Testis (tissue), 2 donors: ENCODE measurements at regions not wholly inside any gene's neighbourhood (a gene's known extent, or its start where the extent isn't known, plus 50 kb on each side); places are given as distances from the start of the nearest gene placed in this dataset.

Source experiments
- DNase-seq: peaks from one replicate; pipeline ENCODE4 v3.0.0-alpha.2; 2019
- H3K27ac ChIP-seq, 2 donors: fragments of 200-600 bp; sonication (generic); one replicate each; pipeline ENCODE4 v1.5.1; 2019
- H3K27me3 ChIP-seq: fragments of 200-600 bp; sonication (generic); one replicate; pipeline ENCODE4 v1.5.1; 2019
- H3K36me3 ChIP-seq: fragments of 200-600 bp; sonication (generic); one replicate; pipeline ENCODE4 v1.5.1; 2017; ENCODE audit warnings: low read depth; ENCODE audit errors: missing control alignments
- H3K4me1 ChIP-seq: fragments of 200-600 bp; sonication (generic); one replicate; pipeline ENCODE4 v1.5.1; 2019
- H3K4me3 ChIP-seq, 2 donors: fragments of 200-600 bp; sonication (generic); one replicate each; pipeline ENCODE4 v1.5.1; 2017 to 2019
- H3K9me3 ChIP-seq: fragments of 200-600 bp; sonication (generic); one replicate; pipeline ENCODE4 v1.5.1; 2017
- POLR2A ChIP-seq: fragments of 450-650 bp; IDR thresholded peaks from one replicate; pipeline ENCODE4 v1.6.1; 2017; ENCODE audit warnings: antibody characterized with exemption, mild to moderate bottlenecking, moderate library complexity
- WGBS, 2 donors: methylation state at CpG; one replicate each; pipeline ENCODE4 v1.1.5; 2018; 5-methylcytosine and 5-hydroxymethylcytosine counted together
- intact Hi-C: fragments of 100-400 bp; cut with DNase I; formaldehyde crosslinking; loops from one replicate; pipeline ENCODE4 v1.15.1; 2023; ENCODE audit warnings: low total_unique reads
- TF ChIP-seq, protein P1 (sequence below), 3 experiments: fragments of 450-650 bp in 2 of 3; fragments of 200-600 bp in 1 of 3; sonication (generic) in 1 of 3; IDR thresholded peaks; one replicate each; pipeline ENCODE4 v1.5.1; 2016 to 2019; ENCODE audit warnings: antibody characterized with exemption in 3 of 3, mild to moderate bottlenecking in 2 of 3, moderate library complexity in 1 of 3

DNA sequence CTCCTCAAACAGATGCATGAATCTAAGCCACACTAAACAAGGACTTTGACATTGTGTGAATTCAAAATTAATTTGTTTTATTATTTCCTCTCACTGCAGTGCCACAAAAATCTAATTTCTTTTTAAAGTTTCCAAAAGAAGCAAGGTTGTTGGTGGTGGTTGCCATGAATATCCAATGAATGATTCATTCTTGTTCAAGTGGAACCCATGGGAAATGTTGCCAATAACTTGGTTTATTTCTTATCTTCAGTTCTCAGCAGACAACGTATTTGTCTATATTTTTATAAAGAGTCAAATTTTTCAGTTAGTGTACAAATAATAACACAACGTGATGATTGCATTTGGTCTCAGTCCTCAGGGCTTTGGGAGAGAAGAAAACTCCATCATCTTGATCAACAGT is 309.4 kb upstream of the NOCT start:
- Histone ChIP-seq H3K9me3 (no peaks in the 10 kb centered on the region), H3K4me3 (no peak overlapping the region), H3K4me1 (no peaks in the 10 kb centered on the region), H3K27me3 (no peaks in the 10 kb centered on the region), H3K27ac (no peak overlapping the region), H3K36me3 (no peaks in the 10 kb centered on the region)
- 66 to 78% methylated on average over 2 of the region's 2 CpGs for WGBS, 2 donors
- TF ChIP-seq, protein P1, sequence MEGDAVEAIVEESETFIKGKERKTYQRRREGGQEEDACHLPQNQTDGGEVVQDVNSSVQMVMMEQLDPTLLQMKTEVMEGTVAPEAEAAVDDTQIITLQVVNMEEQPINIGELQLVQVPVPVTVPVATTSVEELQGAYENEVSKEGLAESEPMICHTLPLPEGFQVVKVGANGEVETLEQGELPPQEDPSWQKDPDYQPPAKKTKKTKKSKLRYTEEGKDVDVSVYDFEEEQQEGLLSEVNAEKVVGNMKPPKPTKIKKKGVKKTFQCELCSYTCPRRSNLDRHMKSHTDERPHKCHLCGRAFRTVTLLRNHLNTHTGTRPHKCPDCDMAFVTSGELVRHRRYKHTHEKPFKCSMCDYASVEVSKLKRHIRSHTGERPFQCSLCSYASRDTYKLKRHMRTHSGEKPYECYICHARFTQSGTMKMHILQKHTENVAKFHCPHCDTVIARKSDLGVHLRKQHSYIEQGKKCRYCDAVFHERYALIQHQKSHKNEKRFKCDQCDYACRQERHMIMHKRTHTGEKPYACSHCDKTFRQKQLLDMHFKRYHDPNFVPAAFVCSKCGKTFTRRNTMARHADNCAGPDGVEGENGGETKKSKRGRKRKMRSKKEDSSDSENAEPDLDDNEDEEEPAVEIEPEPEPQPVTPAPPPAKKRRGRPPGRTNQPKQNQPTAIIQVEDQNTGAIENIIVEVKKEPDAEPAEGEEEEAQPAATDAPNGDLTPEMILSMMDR (IDR thresholded peaks at IDR 0.05), result no peak
- no peak for TF ChIP-seq POLR2A
- no peak for DNase-seq
- intact Hi-C loops, result no loop called here

DNA sequence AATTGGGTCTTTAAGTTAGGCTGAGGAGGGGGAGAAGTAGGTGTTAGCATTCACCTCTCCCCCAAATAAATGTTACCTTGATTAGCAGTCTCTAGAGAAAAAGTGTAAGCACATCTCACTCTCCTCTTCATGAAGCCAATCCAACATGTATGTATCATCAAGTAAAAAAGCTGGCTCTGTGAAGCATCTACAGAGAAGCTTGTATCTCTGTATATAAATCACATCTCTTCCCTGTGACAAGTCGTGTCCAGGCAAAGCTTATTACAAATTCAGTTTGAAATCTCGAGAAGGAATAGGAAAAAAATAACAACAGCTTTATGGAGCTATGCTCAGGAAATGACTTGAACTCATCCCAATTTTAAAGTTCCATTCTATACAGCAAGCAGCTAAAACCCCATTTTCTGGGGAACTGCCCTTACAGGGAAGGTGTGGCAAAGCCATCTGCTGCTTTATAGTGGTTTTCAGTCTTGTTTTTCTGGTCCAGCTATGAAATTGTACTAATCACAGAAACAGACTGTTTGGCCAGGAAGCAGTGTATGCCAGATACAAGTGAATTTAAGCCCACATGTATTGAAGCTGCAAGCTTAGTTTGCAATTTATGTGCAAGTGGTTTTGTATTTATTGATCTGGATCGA is 313.3 kb upstream of the NOCT start:
- Histone ChIP-seq H3K36me3 (no peaks in the 10 kb centered on the region), H3K27ac (no peak overlapping the region), H3K9me3 (no peaks in the 10 kb centered on the region), H3K27me3 (no peaks in the 10 kb centered on the region), H3K4me3 (no peak overlapping the region), H3K4me1 (no peaks in the 10 kb centered on the region)
- WGBS, 2 donors, result 51 to 53% methylated on average over 3 of the region's 3 CpGs
- DNase-seq, result no peak
- intact Hi-C loops, result no loop called here
- TF ChIP-seq, protein P1 (IDR thresholded peaks at IDR 0.05), result no peak
- TF ChIP-seq POLR2A, result no peak

DNA sequence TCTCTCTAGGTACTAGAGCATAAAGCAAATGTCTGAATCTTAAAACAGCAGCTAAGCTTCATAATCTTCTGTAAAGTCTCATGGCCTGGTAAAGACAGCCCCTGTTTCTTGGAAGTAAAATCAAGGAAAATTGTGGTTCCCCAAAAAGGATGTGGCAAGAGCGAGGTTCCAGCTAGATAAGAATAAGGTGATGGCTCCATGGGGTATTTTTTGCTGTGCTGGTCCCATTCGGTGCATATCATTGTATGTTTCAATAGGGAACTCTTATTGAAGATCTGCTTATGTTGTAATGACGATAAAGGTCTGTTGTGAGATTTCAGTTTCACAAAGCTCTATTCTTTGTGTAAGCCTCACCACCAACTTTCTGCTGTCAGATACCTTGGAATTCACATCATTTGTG is 316.9 kb upstream of the NOCT start:
- WGBS, 2 donors, result 63 to 93% methylated on average over 3 of the region's 3 CpGs
- no peak overlapping the region for H3K27ac ChIP-seq
- H3K4me3 ChIP-seq, result no peak overlapping the region
- intact Hi-C loops, result no loop called here
- no peak for DNase-seq
- no peaks in the 10 kb centered on the region for H3K9me3 ChIP-seq
- TF ChIP-seq, protein P1 (IDR thresholded peaks at IDR 0.05), result no peak
- TF ChIP-seq POLR2A, result no peak
- no peaks in the 10 kb centered on the region for H3K4me1 ChIP-seq
- no peaks in the 10 kb centered on the region for H3K36me3 ChIP-seq
- H3K27me3 ChIP-seq, result no peaks in the 10 kb centered on the region

DNA sequence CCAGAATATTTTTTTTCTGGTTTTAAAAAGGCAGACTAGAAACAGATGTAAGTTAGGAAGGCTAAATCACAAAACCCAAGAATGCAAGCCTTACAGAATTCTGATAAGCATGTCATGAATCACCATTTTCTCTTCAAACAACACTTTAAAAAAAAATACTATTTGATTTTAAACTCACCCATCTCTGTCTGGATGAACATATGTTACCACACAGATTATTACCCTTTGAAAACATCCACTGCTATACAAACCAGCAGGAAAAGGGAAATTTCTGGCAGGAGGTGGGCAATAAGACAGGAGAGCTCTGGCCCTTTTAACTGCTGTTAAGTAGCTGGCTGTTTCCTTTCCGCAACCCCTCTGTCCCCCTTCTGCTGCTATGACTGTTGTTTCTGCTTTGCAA is 317.7 kb upstream of the NOCT start:
- Histone ChIP-seq H3K4me3 (no peak overlapping the region), H3K27ac (no peak overlapping the region), H3K36me3 (no peaks in the 10 kb centered on the region), H3K4me1 (no peaks in the 10 kb centered on the region), H3K27me3 (no peaks in the 10 kb centered on the region), H3K9me3 (no peaks in the 10 kb centered on the region)
- WGBS, 2 donors, result 65 to 93% methylated on average over 1 of the region's 1 CpG
- intact Hi-C loops, result no loop called here
- TF ChIP-seq POLR2A, result no peak
- TF ChIP-seq, protein P1 (IDR thresholded peaks at IDR 0.05), result no peak
- DNase-seq, result no peak

DNA sequence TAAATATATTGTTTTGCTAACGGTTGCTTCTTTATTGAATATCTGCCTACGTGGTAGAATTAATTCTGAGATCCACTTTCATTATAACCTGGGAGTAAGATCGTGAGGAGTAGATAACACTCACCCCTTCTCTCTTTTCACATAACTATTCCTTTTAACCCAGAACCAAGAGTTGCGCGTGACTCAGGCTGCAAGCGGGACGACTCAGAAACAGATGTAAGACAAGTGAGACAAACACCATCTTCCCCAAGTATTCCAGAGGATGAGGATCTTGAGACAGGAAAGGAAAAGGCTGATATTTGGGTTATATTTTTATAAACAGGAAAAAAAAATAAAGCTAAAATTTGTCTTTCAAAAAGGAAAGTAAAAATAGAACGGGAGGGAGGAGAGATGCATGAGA is 318.8 kb upstream of the NOCT start:
- Histone ChIP-seq H3K36me3 (no peaks in the 10 kb centered on the region), H3K4me1 (no peaks in the 10 kb centered on the region), H3K27me3 (no peaks in the 10 kb centered on the region), H3K4me3 (no peak overlapping the region), H3K27ac (no peak overlapping the region), H3K9me3 (no peaks in the 10 kb centered on the region)
- no peak for DNase-seq
- WGBS, 2 donors, result 72 to 82% methylated on average over 8 of the region's 8 CpGs
- intact Hi-C loops, result no loop called here
- TF ChIP-seq, protein P1 (IDR thresholded peaks at IDR 0.05), result no peak
- TF ChIP-seq POLR2A, result no peak
